Dendritic cell treated with granulocyte-macrophage colony-stimulating factor and Interleukin-4, amounts not matched to agents 40 ng/mL and 50 ng/mL, for 4 days (primary cell): ENCODE measurements at regions not wholly inside any gene's neighbourhood (a gene's known extent, or its start where the extent isn't known, plus 50 kb on each side); places are given as distances from the start of the nearest gene placed in this dataset.

Experiments used
- H3K27ac Mint-ChIP-seq: one replicate; pipeline ENCODE4 v1.8.0; 2022; ENCODE audit warnings: mild to moderate bottlenecking, mixed read lengths
- H3K27me3 Mint-ChIP-seq: one replicate; pipeline ENCODE4 v1.8.0; 2022; ENCODE audit warnings: mild to moderate bottlenecking, mixed read lengths
- H3K36me3 Mint-ChIP-seq: one replicate; pipeline ENCODE4 v1.8.0; 2022; ENCODE audit warnings: low read depth, mixed read lengths
- H3K4me1 Mint-ChIP-seq: one replicate; pipeline ENCODE4 v1.8.0; 2022; ENCODE audit warnings: low read depth, mixed read lengths
- H3K4me3 Mint-ChIP-seq: one replicate; pipeline ENCODE4 v1.8.0; 2022; ENCODE audit warnings: mild to moderate bottlenecking, moderate library complexity, mixed read lengths
- H3K9me3 Mint-ChIP-seq: one replicate; pipeline ENCODE4 v1.8.0; 2022; ENCODE audit warnings: mixed read lengths
- intact Hi-C: fragments of 100-400 bp; cut with micrococcal nuclease; formaldehyde crosslinking; loops from one replicate; pipeline ENCODE4 v1.15.0; 2022

DNA sequence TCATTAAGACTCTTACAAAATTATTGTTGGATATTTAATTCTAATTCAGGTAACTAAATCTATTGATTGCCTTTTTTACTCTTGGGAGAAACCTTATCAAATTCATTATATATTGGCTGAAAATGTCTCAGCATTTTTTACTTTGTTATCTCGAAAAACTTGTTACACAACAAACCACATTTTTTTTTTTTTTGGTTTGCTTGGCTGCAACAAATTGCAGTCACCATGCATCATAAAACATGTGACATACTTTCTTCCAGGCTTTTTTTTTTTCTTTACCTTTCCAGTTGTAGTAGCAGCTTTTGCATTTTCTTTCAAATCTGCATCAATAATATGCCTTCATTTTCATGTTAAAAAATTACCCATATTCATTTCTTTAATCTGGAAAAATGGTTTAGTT is 186.7 kb downstream of the TDRD15 start:
- intact Hi-C loops, result no loop called here

DNA sequence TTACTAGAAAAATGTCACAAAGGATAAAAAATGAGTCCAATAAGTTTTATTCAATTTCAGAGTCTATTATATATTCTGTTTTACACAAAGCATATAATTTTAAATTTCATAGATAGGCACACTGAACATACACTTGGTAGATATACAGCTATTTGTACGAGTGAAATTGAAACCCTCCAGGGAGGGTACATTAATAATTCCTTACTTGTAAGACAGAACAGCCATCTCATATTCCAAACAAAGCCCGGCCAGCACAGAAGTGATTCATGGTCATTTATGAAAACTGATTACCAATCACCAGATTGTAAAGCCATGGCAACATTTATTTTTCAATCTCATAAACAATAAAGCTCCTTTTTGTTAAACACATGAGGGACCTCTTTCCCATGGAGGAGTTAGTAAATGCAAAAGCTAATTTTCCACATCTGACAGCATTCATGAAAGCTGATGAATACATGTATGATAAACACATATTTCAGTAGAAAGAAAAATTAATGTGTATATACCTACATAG is 190.6 kb downstream of the TDRD15 start:
- Mint-ChIP-seq H3K27ac (no peak overlapping the region), H3K4me1 (peaks cover 7% of the 10 kb centered on the region), H3K36me3 (no peaks in the 10 kb centered on the region), H3K4me3 (no peak overlapping the region), H3K27me3 (no peaks in the 10 kb centered on the region), H3K9me3 (no peaks in the 10 kb centered on the region)
- intact Hi-C loops, result no loop called here

More for the DNA sequence above, 186.7 kb downstream of the TDRD15 start:
- no peaks in the 10 kb centered on the region for H3K4me1 Mint-ChIP-seq
- no peaks in the 10 kb centered on the region for H3K9me3 Mint-ChIP-seq
- H3K4me3 Mint-ChIP-seq, result no peak overlapping the region
- no peak overlapping the region for H3K27ac Mint-ChIP-seq
- no peaks in the 10 kb centered on the region for H3K27me3 Mint-ChIP-seq
- no peaks in the 10 kb centered on the region for H3K36me3 Mint-ChIP-seq

GRCh38 chr2:21317131-21317530 is 193.4 kb downstream of the TDRD15 start:
- Mint-ChIP-seq H3K27me3 (no peaks in the 10 kb centered on the region), H3K4me3 (no peak overlapping the region), H3K4me1 (peaks cover 7% of the 10 kb centered on the region), H3K9me3 (no peaks in the 10 kb centered on the region), H3K36me3 (no peaks in the 10 kb centered on the region), H3K27ac (no peak overlapping the region)
- intact Hi-C loops, result loop anchor here (1.0 kb wide), 2 partner anchors 141 to 274 kb away; no protein-coding TSS in a partner anchor

DNA sequence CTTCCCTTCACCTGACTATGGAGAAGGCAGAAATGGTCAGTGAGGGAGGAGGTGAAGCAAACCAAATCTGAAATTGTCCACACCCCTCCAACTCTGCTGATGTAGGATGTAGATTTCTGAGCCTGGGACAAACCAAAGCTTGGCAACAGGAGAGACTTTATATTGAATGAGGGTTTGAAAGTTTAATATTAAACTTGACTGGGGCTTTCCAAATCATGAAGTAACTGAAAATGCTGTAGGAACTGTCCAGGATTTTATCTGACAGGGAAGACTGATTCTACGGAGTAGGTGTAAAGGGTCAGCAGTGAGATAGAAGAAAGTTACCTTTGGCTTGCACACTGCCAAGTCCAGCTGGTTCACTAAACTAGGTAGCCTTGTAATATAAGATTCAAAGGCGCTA is 194.5 kb downstream of the TDRD15 start:
- intact Hi-C loops, result no loop called here
- no peaks in the 10 kb centered on the region for H3K27me3 Mint-ChIP-seq
- no peaks in the 10 kb centered on the region for H3K36me3 Mint-ChIP-seq
- H3K27ac Mint-ChIP-seq, result no peak overlapping the region
- no peaks in the 10 kb centered on the region for H3K9me3 Mint-ChIP-seq
- no peak overlapping the region for H3K4me3 Mint-ChIP-seq
- H3K4me1 Mint-ChIP-seq, result peaks cover 7% of the 10 kb centered on the region

DNA sequence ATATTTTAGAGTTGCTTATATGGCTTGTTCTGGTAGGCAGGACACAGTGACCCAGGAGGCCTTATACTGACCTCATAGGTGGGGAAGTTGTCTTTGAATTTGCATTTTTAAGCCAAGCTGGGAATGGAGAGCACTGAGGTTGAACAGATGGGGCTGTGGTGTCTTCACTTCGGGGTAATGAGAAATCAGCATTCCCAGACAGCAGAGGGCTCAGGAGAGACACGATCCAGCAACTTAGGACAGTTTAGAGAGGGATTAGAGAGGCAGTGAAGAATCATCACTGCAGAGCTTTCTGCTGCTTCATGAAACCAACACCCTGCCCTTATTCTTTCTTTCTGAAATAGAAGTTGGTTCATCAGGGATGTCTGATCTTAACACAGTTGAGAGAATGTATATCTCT is 202.4 kb downstream of the TDRD15 start:
- Mint-ChIP-seq H3K27ac (no peak overlapping the region), H3K9me3 (no peaks in the 10 kb centered on the region), H3K4me1 (peaks cover 9% of the 10 kb centered on the region), H3K4me3 (no peak overlapping the region), H3K27me3 (no peaks in the 10 kb centered on the region), H3K36me3 (no peaks in the 10 kb centered on the region)
- intact Hi-C loops, result no loop called here

DNA sequence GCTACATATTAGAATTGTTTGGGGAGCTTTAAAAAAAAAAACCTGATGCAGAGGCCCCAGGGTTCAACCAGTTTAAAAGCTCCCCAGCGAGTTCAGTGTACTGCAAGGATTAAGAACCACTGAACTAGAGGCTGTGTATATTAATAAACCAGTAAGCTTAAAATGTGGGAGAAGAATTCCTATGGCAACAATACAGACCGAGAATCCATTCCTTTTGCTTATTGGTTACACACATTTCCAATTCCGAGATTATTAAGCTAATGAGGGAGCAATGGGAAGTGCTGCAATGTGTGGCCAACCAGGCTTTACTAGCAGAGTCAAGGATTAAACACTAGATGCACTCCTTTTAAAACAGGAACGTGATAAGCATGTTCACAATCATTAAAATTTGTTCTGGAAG is 204.4 kb downstream of the TDRD15 start:
- no peak overlapping the region for H3K4me3 Mint-ChIP-seq
- intact Hi-C loops, result no loop called here
- H3K27me3 Mint-ChIP-seq, result no peaks in the 10 kb centered on the region
- no peaks in the 10 kb centered on the region for H3K9me3 Mint-ChIP-seq
- no peak overlapping the region for H3K27ac Mint-ChIP-seq
- H3K36me3 Mint-ChIP-seq, result no peaks in the 10 kb centered on the region
- H3K4me1 Mint-ChIP-seq, result peaks cover 25% of the 10 kb centered on the region

DNA sequence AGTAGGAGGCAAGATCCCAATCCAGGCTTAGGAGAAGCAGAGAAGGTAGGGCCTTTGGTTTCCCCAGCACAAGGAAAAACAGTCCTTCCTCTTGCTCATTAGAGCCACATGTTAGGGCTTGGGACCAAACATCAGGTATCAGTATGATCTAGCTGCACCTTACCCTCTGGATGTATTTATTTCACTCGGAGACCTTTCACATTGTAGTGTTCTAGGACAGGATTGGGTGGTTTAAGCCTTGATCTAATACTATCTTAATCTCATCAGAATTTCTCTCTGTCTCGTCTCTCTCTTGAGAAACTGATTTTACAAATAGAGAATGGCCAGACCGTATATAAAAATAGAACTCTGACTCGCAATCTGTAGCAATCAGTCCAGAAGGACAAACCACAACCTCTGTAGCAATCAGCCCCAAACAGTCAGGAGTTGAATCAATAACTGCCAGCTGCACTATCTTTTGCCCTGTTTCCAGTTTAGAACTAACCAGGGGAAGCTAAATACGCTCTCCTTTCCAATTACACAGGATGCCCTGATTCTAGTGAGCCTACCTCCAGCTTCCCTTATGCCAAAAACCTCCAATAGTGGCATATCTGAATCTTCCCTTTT is 207.1 kb downstream of the TDRD15 start:
- Mint-ChIP-seq H3K4me3 (no peak overlapping the region), H3K4me1 (peaks cover 34% of the 10 kb centered on the region), H3K9me3 (peaks cover 2% of the 10 kb centered on the region), H3K27me3 (no peaks in the 10 kb centered on the region), H3K27ac (no peak overlapping the region), H3K36me3 (no peaks in the 10 kb centered on the region)
- intact Hi-C loops, result no loop called here

DNA sequence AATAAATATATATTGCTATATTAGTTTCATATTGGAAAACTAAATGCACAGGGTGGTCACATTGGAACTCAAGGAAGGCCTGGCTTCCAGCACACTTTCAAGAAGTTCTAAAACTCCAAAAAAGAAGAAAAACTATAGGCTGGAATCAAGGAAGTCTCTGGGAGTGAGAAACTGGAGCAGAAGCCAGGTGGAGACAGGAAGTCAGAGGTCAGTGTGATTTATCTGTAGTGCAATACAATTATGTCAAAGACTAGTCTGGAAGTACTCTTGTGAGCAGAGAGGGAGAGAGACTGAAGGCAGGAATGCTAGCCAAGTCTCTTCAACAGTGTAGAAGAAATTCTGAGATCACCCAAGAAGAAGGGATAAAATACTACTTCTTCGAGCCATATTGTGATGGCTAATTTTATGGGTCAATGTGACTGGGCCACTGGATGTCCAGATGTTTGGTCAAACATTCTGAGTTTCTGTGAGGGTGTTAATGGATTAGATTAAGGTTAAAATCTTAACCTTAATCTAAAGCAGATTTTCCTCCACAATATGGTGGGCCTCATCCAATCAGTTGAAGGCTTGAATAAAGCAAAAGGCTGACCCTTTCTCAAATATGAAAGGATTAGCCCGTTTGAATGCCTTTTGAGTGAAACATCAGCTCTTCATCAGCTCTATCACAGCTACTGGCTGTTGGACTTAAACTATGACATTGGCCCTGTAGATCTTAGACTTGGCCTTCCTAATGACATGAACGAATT is 208.0 kb downstream of the TDRD15 start:
- H3K4me1 Mint-ChIP-seq, result peaks cover 34% of the 10 kb centered on the region
- no peak overlapping the region for H3K4me3 Mint-ChIP-seq
- peaks cover 11% of the 10 kb centered on the region for H3K9me3 Mint-ChIP-seq
- no peaks in the 10 kb centered on the region for H3K36me3 Mint-ChIP-seq
- no peaks in the 10 kb centered on the region for H3K27me3 Mint-ChIP-seq
- intact Hi-C loops, result no loop called here
- no peak overlapping the region for H3K27ac Mint-ChIP-seq

DNA sequence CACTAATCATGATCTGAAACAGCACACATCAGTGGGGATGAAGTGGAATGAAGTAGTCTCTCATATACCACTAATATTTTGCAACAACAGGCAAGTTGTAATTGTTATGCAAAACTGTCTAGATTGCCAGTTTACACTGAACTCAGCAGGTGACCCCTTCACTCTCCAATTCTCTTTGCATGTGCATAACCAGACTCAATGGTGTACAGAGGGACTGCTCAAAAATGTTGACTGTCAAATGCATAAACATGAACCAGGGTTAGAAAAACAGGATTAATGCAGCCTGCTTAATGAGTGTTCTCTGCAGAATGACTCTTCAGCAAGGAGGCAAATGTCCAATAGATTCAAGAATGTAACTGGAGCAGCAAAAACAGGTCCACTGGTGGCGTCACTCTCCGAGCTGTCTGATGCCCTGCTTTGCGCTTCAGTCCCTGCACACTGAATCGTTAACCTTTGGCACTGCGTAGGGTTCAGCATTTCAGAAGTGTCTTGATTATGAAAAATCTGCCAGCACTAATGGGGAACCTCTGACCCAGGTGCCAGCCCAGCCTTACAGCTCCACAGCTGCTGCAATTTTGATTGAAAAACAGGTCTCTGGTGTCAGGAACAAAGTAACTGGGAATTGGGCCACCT is 209.3 kb downstream of the TDRD15 start:
- no peaks in the 10 kb centered on the region for H3K27me3 Mint-ChIP-seq
- H3K4me3 Mint-ChIP-seq, result no peak overlapping the region
- H3K36me3 Mint-ChIP-seq, result no peaks in the 10 kb centered on the region
- intact Hi-C loops, result no loop called here
- peaks cover 19% of the 10 kb centered on the region for H3K9me3 Mint-ChIP-seq
- peaks cover 34% of the 10 kb centered on the region for H3K4me1 Mint-ChIP-seq
- no peak overlapping the region for H3K27ac Mint-ChIP-seq

- peaks cover 34% of the 10 kb centered on the region for H3K4me1 Mint-ChIP-seq
- H3K9me3 Mint-ChIP-seq, result peaks cover 19% of the 10 kb centered on the region
- H3K4me3 Mint-ChIP-seq, result no peak overlapping the region
- H3K27me3 Mint-ChIP-seq, result no peaks in the 10 kb centered on the region
- intact Hi-C loops, result no loop called here
- H3K27ac Mint-ChIP-seq, result no peak overlapping the region
- H3K36me3 Mint-ChIP-seq, result no peaks in the 10 kb centered on the region
Observed at GRCh38 chr2:21333684-21334083, 209.9 kb downstream of the TDRD15 start.

- H3K27ac Mint-ChIP-seq, result no peak overlapping the region
- no peak overlapping the region for H3K4me3 Mint-ChIP-seq
- H3K36me3 Mint-ChIP-seq, result no peaks in the 10 kb centered on the region
- intact Hi-C loops, result no loop called here
- no peaks in the 10 kb centered on the region for H3K27me3 Mint-ChIP-seq
- no peaks in the 10 kb centered on the region for H3K4me1 Mint-ChIP-seq
- peaks cover 9% of the 10 kb centered on the region for H3K9me3 Mint-ChIP-seq
Observed at GRCh38 chr2:21346984-21347383, 223.2 kb downstream of the TDRD15 start.

- H3K27ac Mint-ChIP-seq, result no peak overlapping the region
- H3K9me3 Mint-ChIP-seq, result no peaks in the 10 kb centered on the region
- intact Hi-C loops, result no loop called here
- H3K27me3 Mint-ChIP-seq, result peaks cover 1% of the 10 kb centered on the region
- peaks cover 5% of the 10 kb centered on the region for H3K4me1 Mint-ChIP-seq
- H3K4me3 Mint-ChIP-seq, result no peak overlapping the region
- no peaks in the 10 kb centered on the region for H3K36me3 Mint-ChIP-seq
Observed at GRCh38 chr2:21353879-21354679, 230.3 kb downstream of the TDRD15 start.

DNA sequence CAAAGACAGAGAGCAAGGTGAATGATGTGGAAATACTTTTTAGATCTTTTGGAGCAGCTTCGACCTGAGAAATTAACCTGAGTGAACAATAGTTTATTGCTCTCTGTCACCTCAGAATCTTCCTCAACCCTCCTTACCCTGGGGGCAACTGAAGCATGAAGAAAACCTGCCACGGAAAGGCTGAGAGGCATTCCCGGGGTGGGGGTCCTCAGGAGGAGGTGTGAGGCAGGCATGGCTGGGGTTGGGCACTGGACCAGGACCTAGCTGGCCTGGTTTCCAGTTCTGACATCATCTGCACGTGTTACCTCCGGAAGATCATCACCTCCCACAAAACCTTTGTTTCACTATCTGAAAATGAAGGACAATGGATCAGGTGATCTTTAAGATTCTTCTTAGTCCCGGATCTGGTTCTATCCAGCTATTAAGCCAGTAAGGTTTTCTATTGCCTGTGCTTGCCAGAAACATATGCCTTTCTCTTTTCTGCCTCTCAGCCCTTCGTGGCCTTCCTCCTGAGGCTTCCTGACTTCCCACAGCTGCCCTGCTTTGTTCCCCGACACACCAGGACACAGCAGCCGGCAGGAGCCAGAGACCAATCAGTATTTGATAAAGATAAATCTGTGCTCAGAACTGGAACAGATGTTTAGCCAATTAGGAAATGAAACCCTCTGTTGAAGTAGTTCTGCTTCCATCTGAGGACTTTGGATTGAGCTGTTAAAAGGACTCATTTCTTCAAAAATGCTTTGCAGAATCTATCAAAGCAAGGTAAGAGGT is 232.5 kb downstream of the TDRD15 start:
- Mint-ChIP-seq H3K27ac (no peak overlapping the region), H3K4me1 (peaks cover 5% of the 10 kb centered on the region), H3K9me3 (no peaks in the 10 kb centered on the region), H3K27me3 (peaks cover 1% of the 10 kb centered on the region), H3K4me3 (no peak overlapping the region), H3K36me3 (no peaks in the 10 kb centered on the region)
- intact Hi-C loops, result no loop called here
